GM12875 (cell line): ENCODE measurements at regions not wholly inside any gene's neighbourhood (a gene's known extent, or its start where the extent isn't known, plus 50 kb on each side); places are given as distances from the start of the nearest gene placed in this dataset.
A peak's percentile ranks its signal among the peaks of the same experiment; 100 is the strongest.

ENCODE experiments used
- H3K4me3 ChIP-seq: one replicate; pipeline ENCODE4 v1.5.1; 2011; ENCODE audit warnings: low read depth, low read length, control low read depth
- CTCF ChIP-seq: IDR thresholded peaks from 2 replicates; pipeline ENCODE4 v1.5.1; 2011; ENCODE audit warnings: low read depth, mild to moderate bottlenecking, control low read depth, inconsistent platforms, low read length, moderate library complexity, borderline replicate concordance; ENCODE audit not compliant: insufficient read depth

GRCh38 chr2:103155308-103155707 lies 393.5 kb downstream of the TMEM182 start:
- TF ChIP-seq CTCF: no peak
- no peak overlapping the region for H3K4me3 ChIP-seq

DNA sequence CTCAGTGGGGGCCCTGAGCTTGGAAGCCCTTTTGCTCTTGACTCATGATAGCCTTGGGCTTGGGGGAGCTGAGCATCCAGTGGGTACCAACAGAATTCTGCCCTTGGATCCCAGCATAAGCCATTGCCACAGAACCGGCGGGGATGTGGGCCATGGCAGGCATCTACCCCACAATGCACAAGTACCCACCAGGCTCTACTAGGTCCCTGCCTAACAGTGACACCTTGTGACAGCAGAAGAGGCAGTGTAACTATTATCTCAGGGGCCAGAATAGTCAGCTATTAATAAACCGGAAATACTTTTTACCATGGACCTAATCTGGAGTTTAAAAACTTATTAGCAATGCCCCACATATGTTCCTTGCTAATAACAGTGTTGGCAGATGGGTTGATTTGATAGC lies 397.2 kb downstream of the TMEM182 start:
- no peak for TF ChIP-seq CTCF
- H3K4me3 ChIP-seq: no peak overlapping the region

DNA sequence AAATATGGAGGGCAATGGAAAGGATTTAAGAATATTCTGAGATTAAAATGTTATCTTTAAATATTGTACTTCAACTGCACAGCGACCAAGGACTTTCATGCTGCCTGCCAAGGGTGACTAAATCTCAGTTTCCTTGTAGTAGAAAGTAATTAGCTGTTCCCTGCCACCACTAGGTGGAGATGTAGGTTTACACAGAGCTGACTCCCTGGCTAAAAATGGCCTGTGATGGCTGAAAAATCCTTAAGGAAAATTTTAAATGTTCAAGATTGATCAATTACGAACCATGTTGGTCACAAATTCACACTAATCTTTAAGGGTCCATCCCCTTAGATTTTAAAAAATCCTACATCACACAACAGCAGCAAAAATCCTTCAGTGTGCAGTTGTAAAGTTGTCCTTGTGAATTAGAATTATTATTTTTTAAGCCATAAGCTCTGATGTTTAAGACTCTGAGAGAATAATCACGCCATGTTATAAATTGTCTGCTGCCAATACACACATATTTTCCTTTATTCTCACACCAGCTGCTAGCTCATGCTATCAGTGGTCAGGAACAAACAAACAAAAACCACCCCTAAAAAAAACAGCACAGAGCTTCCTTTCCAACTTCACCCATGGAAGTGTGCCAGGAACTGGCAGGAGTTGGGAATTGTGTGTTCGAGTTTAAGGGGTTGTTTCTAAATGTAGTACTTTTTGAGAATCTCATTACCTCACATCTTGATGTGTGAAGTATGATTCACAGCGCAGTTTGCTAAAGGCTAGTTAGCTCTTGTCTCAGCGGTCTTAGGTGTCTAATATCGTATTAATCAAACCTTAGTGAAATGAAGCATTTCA lies 399.8 kb downstream of the TMEM182 start:
- TF ChIP-seq CTCF: peak; percentile 72

GRCh38 chr2:103164748-103165147 lies 402.9 kb downstream of the TMEM182 start:
- no peak overlapping the region for H3K4me3 ChIP-seq
- TF ChIP-seq CTCF: no peak

More for the DNA sequence above, 399.8 kb downstream of the TMEM182 start:
- no peak overlapping the region for H3K4me3 ChIP-seq

- no peak overlapping the region for H3K4me3 ChIP-seq
- TF ChIP-seq CTCF: no peak
Measured at GRCh38 chr2:103165836-103166235, 404.0 kb downstream of the TMEM182 start.

GRCh38 chr2:103166456-103167324 lies 404.9 kb downstream of the TMEM182 start:
- TF ChIP-seq CTCF: no peak
- no peak overlapping the region for H3K4me3 ChIP-seq
